Stomach (tissue), 8 donors: ENCODE measurements at regions not wholly inside any gene's neighbourhood (a gene's known extent, or its start where the extent isn't known, plus 50 kb on each side); places are given as distances from the start of the nearest gene placed in this dataset.

ENCODE experiments used
- DNase-seq, 2 donors: peaks; one replicate each; pipeline versions ENCODE4 v3.0.0 to v3.0.0-alpha.2; 2013 to 2019
- H3K27ac ChIP-seq, 5 donors: fragments of 200-600 bp in 4 of 5; sonication (generic) in 4 of 5; one replicate each; pipeline ENCODE4 v1.5.1; 2013 to 2019; ENCODE audit warnings: mild to moderate bottlenecking in 1 of 5, moderate library complexity in 1 of 5
- H3K27me3 ChIP-seq, 3 donors: fragments of 200-600 bp; sonication (generic); one replicate each; pipeline ENCODE4 v1.5.1; 2017 to 2019; ENCODE audit warnings: mixed run types in 1 of 3
- H3K36me3 ChIP-seq, 4 donors: fragments of 200-600 bp; sonication (generic); 1 replicate in 3 of 4; 2 replicates in 1 of 4; pipeline ENCODE4 v1.5.1; 2016 to 2019
- H3K4me1 ChIP-seq, 4 donors: fragments of 200-600 bp; sonication (generic); one replicate each; pipeline ENCODE4 v1.5.1; 2016 to 2019
- H3K4me3 ChIP-seq, 4 donors: fragments of 200-600 bp; sonication (generic) in 3 of 4; one replicate each; pipeline ENCODE4 v1.5.1; 2016 to 2019; ENCODE audit warnings: mild to moderate bottlenecking in 1 of 4
- H3K9me3 ChIP-seq, 4 donors: fragments of 200-600 bp; sonication (generic); one replicate each; pipeline ENCODE4 v1.5.1; 2016 to 2019
- CTCF ChIP-seq, 7 experiments: fragments of 450-650 bp in 4 of 7; fragments of 200-600 bp in 3 of 7; sonication (generic) in 3 of 7; IDR thresholded peaks; one replicate each; pipeline ENCODE4 v1.5.1; 2016 to 2019; ENCODE audit warnings: antibody characterized with exemption in 7 of 7, control low read depth in 2 of 7, mild to moderate bottlenecking in 1 of 7
- EP300 ChIP-seq: sonication (generic); formaldehyde crosslinking; IDR thresholded peaks from one replicate; pipeline ENCODE4 v1.6.1; 2017; ENCODE audit warnings: antibody characterized with exemption
- POLR2A ChIP-seq, 4 donors: fragments of 450-650 bp; IDR thresholded peaks; one replicate each; pipeline ENCODE4 v1.6.1; 2016; ENCODE audit warnings: antibody characterized with exemption in 4 of 4, control low read depth in 2 of 4, mild to moderate bottlenecking in 1 of 4, moderate library complexity in 1 of 4
- POLR2AphosphoS5 ChIP-seq, 3 donors: sonication (generic); formaldehyde crosslinking; IDR thresholded peaks; one replicate each; pipeline ENCODE4 v1.6.1; 2016; ENCODE audit warnings: antibody characterized with exemption in 3 of 3
- WGBS, 5 donors: extraction: QIAGEN DNeasy Blood & Tissue Kit in 3 of 5; methylation state at CpG; one replicate each; pipeline versions ENCODE4 v1.1.5 to v1.1.7; 2013 to 2018; 5-methylcytosine and 5-hydroxymethylcytosine counted together
- intact Hi-C: fragments of 100-400 bp; cut with DNase I; formaldehyde crosslinking; loops from one replicate; pipeline ENCODE4 v1.15.1; 2023; ENCODE audit warnings: low total_unique reads
- donor health status: healthy with polysubstance abuse.
- donor health status: Bipolar disorder and iron deficiency.
- donor health status: healthy.

- H3K9me3 ChIP-seq = no peaks in the 10 kb centered on the region
- no peak for DNase-seq
- intact Hi-C loops = no loop called here
- no peaks in the 10 kb centered on the region for H3K27me3 ChIP-seq
- no peak overlapping the region for H3K4me3 ChIP-seq
- no peak for TF ChIP-seq CTCF (IDR thresholded peaks at IDR 0.05)
- no peak for TF ChIP-seq POLR2AphosphoS5 (IDR thresholded peaks at IDR 0.05)
- TF ChIP-seq EP300 = no peak
- TF ChIP-seq POLR2A (IDR thresholded peaks at IDR 0.05) = no peak
- no peaks in the 10 kb centered on the region for H3K4me1 ChIP-seq
- 75 to 82% (median 81%) methylated on average over 9 of the region's 9 CpGs for WGBS, 5 donors
- no peaks in the 10 kb centered on the region for H3K36me3 ChIP-seq
- H3K27ac ChIP-seq = no peak overlapping the region
These were observed 350.3 kb downstream of the HRH4 start for GRCh38 chr18:24810561-24811305.

- intact Hi-C loops = no loop called here
- no peak for TF ChIP-seq CTCF (IDR thresholded peaks at IDR 0.05)
- TF ChIP-seq POLR2AphosphoS5 (IDR thresholded peaks at IDR 0.05) = no peak
- no peak for TF ChIP-seq POLR2A (IDR thresholded peaks at IDR 0.05)
- no peak for TF ChIP-seq EP300
- DNase-seq = peak in 1 of 2 donors; percentile 21
- Histone ChIP-seq H3K4me1 (no peaks in the 10 kb centered on the region), H3K9me3 (no peaks in the 10 kb centered on the region), H3K36me3 (no peaks in the 10 kb centered on the region), H3K4me3 (no peak overlapping the region), H3K27ac (no peak overlapping the region), H3K27me3 (no peaks in the 10 kb centered on the region)
- 57 to 69% (median 65%) methylated on average over 11 of the region's 11 CpGs for WGBS, 5 donors
These were observed 351.7 kb downstream of the HRH4 start for GRCh38 chr18:24811950-24812681.

- Histone ChIP-seq H3K36me3 (no peaks in the 10 kb centered on the region), H3K27ac (no peak overlapping the region), H3K4me1 (peaks cover 0 to 4% (median 0%) of the 10 kb centered on the region in 4 donors), H3K9me3 (no peaks in the 10 kb centered on the region), H3K27me3 (no peaks in the 10 kb centered on the region), H3K4me3 (no peak overlapping the region)
- 58 to 78% (median 68%) methylated on average over 3 of the region's 3 CpGs for WGBS, 5 donors
- no peak for TF ChIP-seq POLR2AphosphoS5 (IDR thresholded peaks at IDR 0.05)
- no peak for TF ChIP-seq CTCF (IDR thresholded peaks at IDR 0.05)
- no peak for TF ChIP-seq POLR2A (IDR thresholded peaks at IDR 0.05)
- no peak for TF ChIP-seq EP300
- intact Hi-C loops = no loop called here
- no peak for DNase-seq
These were observed 354.1 kb downstream of the HRH4 start for GRCh38 chr18:24814521-24814920.

- no peak for DNase-seq
- TF ChIP-seq EP300 (no peak), POLR2AphosphoS5 (IDR thresholded peaks at IDR 0.05) (no peak), POLR2A (IDR thresholded peaks at IDR 0.05) (no peak), CTCF (IDR thresholded peaks at IDR 0.05) (no peak)
- Histone ChIP-seq H3K27ac (no peak overlapping the region), H3K4me3 (no peak overlapping the region), H3K9me3 (no peaks in the 10 kb centered on the region), H3K27me3 (no peaks in the 10 kb centered on the region), H3K36me3 (no peaks in the 10 kb centered on the region), H3K4me1 (peaks cover 0 to 4% (median 0%) of the 10 kb centered on the region in 4 donors)
- WGBS, 5 donors = 72 to 88% (median 74%) methylated on average over 3 of the region's 3 CpGs
- intact Hi-C loops = no loop called here
These were observed 356.7 kb downstream of the HRH4 start for GRCh38 chr18:24817150-24817549.
